ENCODE measurements at regions not wholly inside any gene's neighbourhood (a gene's known extent, or its start where the extent isn't known, plus 50 kb on each side); places are given as distances from the start of the nearest gene placed in this dataset.

GRCh38 chr9:129411501-129412175 lies 209.3 kb downstream of the C9orf50 start:
- DNase-seq, result no peak

GRCh38 chr9:129410226-129410625 lies 210.7 kb downstream of the C9orf50 start:
- no peak for DNase-seq

GRCh38 chr9:129408535-129409215 lies 212.2 kb downstream of the C9orf50 start:
- no peak for DNase-seq

GRCh38 chr9:129407905-129408452 lies 212.9 kb downstream of the C9orf50 start:
- DNase-seq, result no peak

GRCh38 chr9:129406278-129407225 lies 214.3 kb downstream of the C9orf50 start:
- no peak for DNase-seq

- DNase-seq, result no peak
Observed at GRCh38 chr9:129405827-129406213, 215.1 kb downstream of the C9orf50 start.

- DNase-seq, result no peak
Observed at GRCh38 chr9:129405089-129405826, 215.6 kb downstream of the C9orf50 start.

GRCh38 chr9:129404621-129405020 lies 216.3 kb downstream of the C9orf50 start:
- DNase-seq, result no peak

- no peak for DNase-seq
Observed at GRCh38 chr9:129403779-129404620, 216.9 kb downstream of the C9orf50 start.

- DNase-seq, result no peak
Observed at GRCh38 chr9:129402931-129403778, 217.7 kb downstream of the C9orf50 start.

- DNase-seq, result no peak
Observed at GRCh38 chr9:129402371-129402739, 218.5 kb downstream of the C9orf50 start.

GRCh38 chr9:129401623-129402370 lies 219.1 kb downstream of the C9orf50 start:
- no peak for DNase-seq

GRCh38 chr9:129400971-129401622 lies 219.8 kb downstream of the C9orf50 start:
- no peak for DNase-seq

GRCh38 chr9:129400001-129400970 lies 220.6 kb downstream of the C9orf50 start:
- DNase-seq, result no peak

- DNase-seq, result no peak
Observed at GRCh38 chr9:129399634-129399990, 221.3 kb downstream of the C9orf50 start.

- DNase-seq, result no peak
Observed at GRCh38 chr9:129398961-129399633, 221.0 kb upstream of the IER5L start.

Measured in NCI-H2171 (cell line).